Spleen (tissue), 7 donors: ENCODE measurements at regions not wholly inside any gene's neighbourhood (a gene's known extent, or its start where the extent isn't known, plus 50 kb on each side); places are given as distances from the start of the nearest gene placed in this dataset.

Experiments
- CTCF ChIP-seq, 11 experiments: fragments of 200-600 bp in 7 of 11; fragments of 450-650 bp in 4 of 11; sonication (generic) in 4 of 11; IDR thresholded peaks in 8 of 11; conservative IDR thresholded peaks in 3 of 11; 1 replicate in 7 of 11; 2 replicates in 4 of 11; pipeline versions ENCODE4 v1.4.0 to v1.8.0; 2016 to 2021; ENCODE audit warnings: antibody characterized with exemption in 11 of 11, inconsistent platforms in 4 of 11, mild to moderate bottlenecking in 1 of 11
- POLR2A ChIP-seq, 3 donors: fragments of 450-650 bp; IDR thresholded peaks; one replicate each; pipeline ENCODE4 v1.5.1; 2017; ENCODE audit warnings: antibody characterized with exemption in 3 of 3, mild to moderate bottlenecking in 1 of 3
- donor health status: DM: no; HTN: no; CAD: no; lungs with moderate emphysema.
- donor health status: DM: no; HTN: no; CAD: no.
- donor health status: DM: no; HTN: no; CAD: no.

GRCh38 chr18:22800551-22800951 is 132.6 kb upstream of the RBBP8 start:
- no peak for TF ChIP-seq CTCF (IDR thresholded peaks at IDR 0.05 in 8 of 11, conservative IDR thresholded peaks at IDR 0.05 in 3 of 11)
- TF ChIP-seq POLR2A (IDR thresholded peaks at IDR 0.05) = no peak
